SK-N-SH treated with all-trans-retinoic acid at 6 μM for 48 hours (cell line): ENCODE measurements at regions not wholly inside any gene's neighbourhood (a gene's known extent, or its start where the extent isn't known, plus 50 kb on each side); places are given as distances from the start of the nearest gene placed in this dataset.
"Not testable (repeated sequence)": the region's sequence is repeated elsewhere in the genome, so short reads cannot be mapped to it uniquely, and the experiment has no call there.

Experiments
- ATAC-seq: fragments of 200-7000 bp; cut with Tn5 transposase; 3 replicates; pipeline ENCODE4 v1.9.1; 2020; ENCODE audit warnings: mild to moderate bottlenecking, moderate library complexity
- ARNTL ChIP-seq: fragments of 450-650 bp; formaldehyde crosslinking; IDR thresholded peaks from 2 replicates; pipeline ENCODE4 v1.5.0; 2020; ENCODE audit warnings: low read depth, mild to moderate bottlenecking, moderate library complexity, borderline replicate concordance
- BACH2 ChIP-seq: fragments of 250-450 bp; sonication (Bioruptor Pico); IDR thresholded peaks from 2 replicates; pipeline ENCODE4 v1.9.0; 2021; ENCODE audit warnings: mild to moderate bottlenecking, borderline replicate concordance
- CSRNP3 ChIP-seq: fragments of 250-450 bp; sonication (Bioruptor Pico); IDR thresholded peaks from 2 replicates; pipeline ENCODE4 v1.5.1; 2021; ENCODE audit warnings: mild to moderate bottlenecking, moderate library complexity
- ESRRG ChIP-seq: fragments of 250-450 bp; sonication (Bioruptor Pico); IDR thresholded peaks from 2 replicates; pipeline ENCODE4 v1.6.1; 2021; ENCODE audit warnings: mild to moderate bottlenecking
- GLIS3 ChIP-seq: fragments of 250-450 bp; sonication (Bioruptor Pico); IDR thresholded peaks from 2 replicates; pipeline ENCODE4 v1.5.0; 2020; ENCODE audit warnings: mild to moderate bottlenecking, moderate library complexity
- ISL1 ChIP-seq: fragments of 250-450 bp; sonication (Bioruptor Pico); IDR thresholded peaks from 2 replicates; pipeline ENCODE4 v2.1.2; 2022; ENCODE audit warnings: mild to moderate bottlenecking, moderate library complexity
- PATZ1 ChIP-seq: fragments of 250-450 bp; sonication (Bioruptor Pico); IDR thresholded peaks from 2 replicates; pipeline ENCODE4 v1.8.0; 2020; ENCODE audit warnings: mild to moderate bottlenecking, moderate library complexity, borderline replicate concordance
- POU6F1 ChIP-seq: fragments of 250-450 bp; sonication (Bioruptor Pico); IDR thresholded peaks from 2 replicates; pipeline ENCODE4 v1.8.0; 2021; ENCODE audit warnings: low read depth, mild to moderate bottlenecking, moderate library complexity, borderline replicate concordance
- PPARA ChIP-seq: fragments of 250-450 bp; sonication (Bioruptor Pico); IDR thresholded peaks from 2 replicates; pipeline ENCODE4 v1.5.0; 2020; ENCODE audit warnings: mild to moderate bottlenecking, borderline replicate concordance
- SNAI2 ChIP-seq: fragments of 250-450 bp; sonication (Bioruptor Pico); IDR thresholded peaks from 2 replicates; pipeline ENCODE4 v1.5.0; 2020; ENCODE audit warnings: mild to moderate bottlenecking, moderate library complexity
- TCF4 ChIP-seq: fragments of 250-450 bp; sonication (Bioruptor Pico); IDR thresholded peaks from 2 replicates; pipeline ENCODE4 v1.8.0; 2021; ENCODE audit warnings: mild to moderate bottlenecking, moderate library complexity, borderline replicate concordance
- TOX ChIP-seq: fragments of 250-450 bp; sonication (Bioruptor Pico); IDR thresholded peaks from 2 replicates; pipeline ENCODE4 v1.8.0; 2021; ENCODE audit warnings: mild to moderate bottlenecking, moderate library complexity, borderline replicate concordance
- TSHZ2 ChIP-seq: fragments of 250-450 bp; sonication (Bioruptor Pico); IDR thresholded peaks from 2 replicates; pipeline ENCODE4 v1.5.0; 2020; ENCODE audit warnings: mild to moderate bottlenecking, moderate library complexity
- ZC3H10 ChIP-seq: fragments of 250-450 bp; sonication (Bioruptor Pico); IDR thresholded peaks from 2 replicates; pipeline ENCODE4 v1.5.1; 2021; ENCODE audit warnings: mild to moderate bottlenecking, moderate library complexity
- ZFP30 ChIP-seq: fragments of 450-650 bp; formaldehyde crosslinking; IDR thresholded peaks from 2 replicates; pipeline ENCODE4 v1.5.0; 2022; ENCODE audit warnings: mild to moderate bottlenecking, moderate library complexity
- ZNF565 ChIP-seq: fragments of 450-650 bp; formaldehyde crosslinking; conservative IDR thresholded peaks from 2 replicates; pipeline ENCODE4 v1.5.0; 2020; ENCODE audit warnings: low read depth, mild to moderate bottlenecking, moderate library complexity
- ZNF8 ChIP-seq: fragments of 450-650 bp; formaldehyde crosslinking; IDR thresholded peaks from 2 replicates; pipeline ENCODE4 v1.5.0; 2020; ENCODE audit warnings: mild to moderate bottlenecking, moderate library complexity

- no peak for TF ChIP-seq SNAI2 (CRISPR knock-in tag)
- TF ChIP-seq ARNTL (CRISPR knock-in tag): no peak
- no peak for TF ChIP-seq BACH2 (CRISPR knock-in tag)
- no peak for TF ChIP-seq PPARA
- no peak for TF ChIP-seq ZNF565 (CRISPR knock-in tag)
- TF ChIP-seq ZC3H10: no peak
- no peak for TF ChIP-seq CSRNP3 (CRISPR knock-in tag)
- TF ChIP-seq POU6F1 (CRISPR knock-in tag): no peak
- TF ChIP-seq TOX (CRISPR knock-in tag): no peak
- no peak for TF ChIP-seq PATZ1 (CRISPR knock-in tag)
- no peak for TF ChIP-seq TSHZ2 (CRISPR knock-in tag)
- no peak for TF ChIP-seq TCF4
- no peak for TF ChIP-seq ZFP30 (CRISPR knock-in tag)
- no peak for TF ChIP-seq GLIS3 (CRISPR knock-in tag)
- ATAC-seq: no peak
These were observed 548.0 kb downstream of the CCSER2 start for GRCh38 chr10:84876116-84876999.

GRCh38 chr10:84879991-84880390 lies 551.6 kb downstream of the CCSER2 start:
- ATAC-seq: no peak
- TF ChIP-seq BACH2 (CRISPR knock-in tag) (no peak), SNAI2 (CRISPR knock-in tag) (no peak), POU6F1 (CRISPR knock-in tag) (no peak), ESRRG (CRISPR knock-in tag) (no peak)

- not testable (repeated sequence) for ATAC-seq
These were observed 553.3 kb downstream of the CCSER2 start for GRCh38 chr10:84881696-84882095.

GRCh38 chr10:84890706-84891105 lies 562.3 kb downstream of the CCSER2 start:
- ATAC-seq: no peak
- no peak for TF ChIP-seq TSHZ2 (CRISPR knock-in tag)
- TF ChIP-seq ISL1 (CRISPR knock-in tag): no peak
- TF ChIP-seq CSRNP3 (CRISPR knock-in tag): no peak
- TF ChIP-seq ZNF8 (CRISPR knock-in tag): no peak
- TF ChIP-seq POU6F1 (CRISPR knock-in tag): no peak
- no peak for TF ChIP-seq ZFP30 (CRISPR knock-in tag)
- no peak for TF ChIP-seq ZNF565 (CRISPR knock-in tag)
